Raji (cell line): ENCODE measurements at regions not wholly inside any gene's neighbourhood (a gene's known extent, or its start where the extent isn't known, plus 50 kb on each side); places are given as distances from the start of the nearest gene placed in this dataset.

Source experiments
- POLR2A ChIP-seq: IDR thresholded peaks from 2 replicates; pipeline ENCODE4 v1.6.1; 2011; ENCODE audit warnings: low read depth, low read length, control low read depth; ENCODE audit not compliant: insufficient read depth

- TF ChIP-seq POLR2A, result no peak
These were observed 127.2 kb upstream of the RGS6 start for GRCh38 chr14:71804992-71805391.

DNA sequence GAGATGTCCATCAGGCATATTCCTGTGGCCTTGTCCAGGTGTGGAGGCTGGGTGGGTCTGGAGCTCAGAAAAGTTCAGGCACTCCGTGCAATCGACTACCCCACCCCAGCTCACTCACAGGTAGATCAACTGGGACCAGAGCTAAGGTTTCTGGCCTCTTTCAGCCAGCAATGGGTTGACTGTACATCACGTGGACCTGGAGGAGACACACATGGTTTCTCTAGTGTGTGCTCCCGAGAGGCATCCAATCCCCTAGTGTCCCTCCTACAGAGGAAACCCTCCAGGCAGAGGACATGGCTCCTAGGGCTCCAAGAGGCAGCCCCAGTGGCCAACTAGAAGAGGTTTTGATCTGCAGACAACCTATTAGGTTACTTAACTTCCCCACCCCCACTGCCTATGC is 119.5 kb upstream of the RGS6 start:
- no peak for TF ChIP-seq POLR2A

GRCh38 chr14:71815110-71815509 is 117.1 kb upstream of the RGS6 start:
- TF ChIP-seq POLR2A, result no peak

DNA sequence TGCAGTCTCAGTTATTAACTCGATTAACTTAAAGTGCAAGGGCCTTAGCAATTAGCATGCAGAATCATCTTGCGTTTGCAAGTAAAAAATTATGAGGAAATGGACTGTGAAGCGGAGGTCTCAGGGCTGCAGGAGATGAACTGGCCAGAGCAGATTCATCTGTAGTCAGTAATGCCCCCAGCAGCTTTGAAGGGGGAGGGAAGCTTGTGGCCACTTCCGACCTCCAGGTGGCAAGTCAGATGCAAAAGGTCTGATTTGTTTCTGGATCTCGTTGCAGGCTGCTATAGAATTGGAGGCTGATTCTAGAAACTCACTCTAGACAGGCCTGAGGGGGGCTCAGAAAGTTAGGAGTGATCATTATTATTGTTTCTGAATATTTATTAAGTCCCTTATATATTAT is 107.4 kb upstream of the RGS6 start:
- TF ChIP-seq POLR2A, result no peak

- TF ChIP-seq POLR2A, result no peak
These were observed 98.8 kb upstream of the RGS6 start for GRCh38 chr14:71833476-71833875.

GRCh38 chr14:71834284-71835204 is 97.7 kb upstream of the RGS6 start:
- no peak for TF ChIP-seq POLR2A

- TF ChIP-seq POLR2A, result no peak
These were observed 80.0 kb upstream of the RGS6 start for GRCh38 chr14:71852181-71852580.

- no peak for TF ChIP-seq POLR2A
These were observed 76.7 kb upstream of the RGS6 start for GRCh38 chr14:71855399-71856036.

GRCh38 chr14:71856199-71856919 is 75.9 kb upstream of the RGS6 start:
- TF ChIP-seq POLR2A, result no peak

- TF ChIP-seq POLR2A, result no peak
These were observed 69.2 kb upstream of the RGS6 start for GRCh38 chr14:71863049-71863448.

DNA sequence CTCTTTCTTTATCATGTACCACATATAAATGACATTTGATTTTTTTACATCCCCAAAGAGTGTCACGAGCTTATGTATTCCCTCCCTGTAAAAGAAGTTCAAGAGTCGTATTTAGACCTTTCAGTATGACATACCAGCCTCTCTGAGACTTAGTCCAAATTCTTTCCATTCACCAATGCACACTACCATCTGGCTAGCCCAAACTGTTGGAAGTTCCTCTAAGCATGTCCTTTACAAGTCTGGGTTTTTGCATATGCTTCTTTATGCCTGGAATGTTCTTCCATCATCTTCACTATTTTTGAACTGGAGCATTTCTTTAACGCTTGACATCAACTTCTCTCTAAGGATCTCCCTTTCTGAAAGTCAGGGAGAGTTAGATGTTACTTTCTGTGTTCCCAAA is 68.5 kb upstream of the RGS6 start:
- no peak for TF ChIP-seq POLR2A
